ENCODE measurements at regions not wholly inside any gene's neighbourhood (a gene's known extent, or its start where the extent isn't known, plus 50 kb on each side); places are given as distances from the start of the nearest gene placed in this dataset.

- DNase-seq = no peak
Measured at GRCh38 chr13:62643007-62643483, 1227.4 kb upstream of the PCDH20 start.

- no peak for DNase-seq
Measured at GRCh38 chr13:62635161-62635560, 1219.5 kb upstream of the PCDH20 start.

GRCh38 chr13:62633448-62633847, 1217.8 kb upstream of the PCDH20 start:
- no peak for DNase-seq

DNA sequence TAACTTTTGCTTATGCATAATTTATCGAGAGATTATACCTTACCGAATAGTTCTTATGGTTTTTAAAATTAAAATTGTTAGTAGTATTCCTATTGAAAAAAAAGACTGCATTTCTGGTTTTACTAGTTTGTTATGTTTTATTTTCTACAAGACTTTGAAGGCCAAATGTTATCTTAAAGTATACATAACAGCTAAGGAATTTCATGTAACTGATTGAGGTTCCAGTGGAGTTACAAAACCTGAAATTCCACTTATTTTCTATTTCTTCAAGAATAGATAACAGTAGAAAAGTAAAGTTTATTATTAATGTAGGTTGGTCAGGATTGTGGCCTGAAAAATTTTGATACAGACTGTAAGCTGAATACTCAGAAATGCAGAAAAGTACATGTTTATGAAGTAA, 1216.0 kb upstream of the PCDH20 start:
- no peak for DNase-seq

- no peak for DNase-seq
Measured at GRCh38 chr13:62631124-62631523, 1215.5 kb upstream of the PCDH20 start.

- no peak for DNase-seq
Measured at GRCh38 chr13:62629618-62630017, 1214.0 kb upstream of the PCDH20 start.

DNA sequence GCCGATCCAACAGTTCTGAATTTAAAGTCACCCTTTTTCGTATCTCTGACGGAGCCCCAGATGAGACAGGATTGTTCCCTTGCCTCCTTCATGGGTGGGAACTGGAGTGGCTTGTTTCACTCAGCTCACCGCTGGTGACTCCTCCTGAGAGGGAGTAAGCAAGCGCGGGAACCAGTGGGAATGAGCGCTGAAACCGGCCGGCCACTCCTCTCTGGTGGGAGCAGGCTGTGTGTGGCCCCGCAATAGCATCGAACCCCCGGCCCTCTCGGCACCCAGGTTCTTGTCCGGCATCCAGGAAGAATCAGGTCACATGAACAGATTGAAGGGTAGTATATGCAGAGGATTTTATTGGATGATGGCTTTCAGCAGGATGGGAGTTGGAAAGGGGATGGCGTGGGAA, 1211.6 kb upstream of the PCDH20 start:
- DNase-seq = no peak

- peak in 1 of 2 experiments; percentile 5 for DNase-seq
Measured at GRCh38 chr13:62626771-62627170, 1211.1 kb upstream of the PCDH20 start.

DNA sequence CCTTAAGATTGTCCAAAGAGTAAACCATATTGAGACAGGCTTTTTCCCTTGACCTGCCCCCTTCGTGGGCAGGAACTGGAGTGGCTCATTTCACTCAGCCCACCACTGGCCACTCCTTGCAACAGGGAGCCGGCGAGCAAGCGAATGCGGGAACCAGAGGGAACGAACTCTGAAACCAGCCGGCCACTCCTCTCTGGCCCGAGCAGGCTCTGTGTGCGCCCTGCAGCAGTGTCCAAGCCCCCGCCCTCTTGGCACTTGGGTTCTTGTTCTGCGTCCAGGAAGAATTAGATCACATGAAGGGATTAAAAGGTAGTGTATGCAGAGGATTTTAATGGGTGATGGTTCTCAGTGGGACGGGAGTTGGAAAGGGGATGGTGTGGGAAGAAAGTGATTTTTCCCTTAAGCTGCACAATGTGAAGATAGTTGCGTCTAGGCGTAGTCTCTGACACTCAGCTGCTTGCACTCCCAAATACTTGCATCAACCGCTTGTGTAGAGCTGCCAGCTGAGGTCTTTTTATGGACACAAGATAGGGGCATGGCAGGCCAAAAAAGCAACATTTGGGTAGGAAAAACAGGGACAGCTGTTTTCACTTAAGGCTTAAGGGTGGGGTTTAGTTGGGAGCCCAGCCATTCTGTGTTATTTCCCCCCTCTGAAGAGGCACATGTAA, 1209.7 kb upstream of the PCDH20 start:
- no peak for DNase-seq

DNA sequence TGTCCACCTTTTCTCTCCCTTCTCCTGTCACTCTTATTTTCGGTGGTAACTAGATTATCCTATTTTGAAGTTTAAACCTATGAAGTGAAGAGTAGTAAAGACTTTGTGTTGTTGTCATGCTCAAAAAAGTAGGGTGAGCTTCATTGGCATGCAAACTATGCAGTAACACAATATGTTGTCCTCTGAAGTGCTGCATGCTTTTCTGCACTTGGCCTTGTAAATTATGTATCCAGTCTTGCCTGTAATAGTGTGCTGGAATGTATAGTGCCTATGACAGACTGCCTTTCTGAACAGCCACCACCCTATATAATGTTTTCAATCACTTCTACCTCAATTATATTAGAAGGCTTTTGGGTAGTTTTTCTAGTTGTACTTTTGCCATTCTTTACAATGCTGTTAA, 1198.2 kb upstream of the PCDH20 start:
- no peak for DNase-seq

- no peak for DNase-seq
Measured at GRCh38 chr13:62611343-62611742, 1195.7 kb upstream of the PCDH20 start.

DNA sequence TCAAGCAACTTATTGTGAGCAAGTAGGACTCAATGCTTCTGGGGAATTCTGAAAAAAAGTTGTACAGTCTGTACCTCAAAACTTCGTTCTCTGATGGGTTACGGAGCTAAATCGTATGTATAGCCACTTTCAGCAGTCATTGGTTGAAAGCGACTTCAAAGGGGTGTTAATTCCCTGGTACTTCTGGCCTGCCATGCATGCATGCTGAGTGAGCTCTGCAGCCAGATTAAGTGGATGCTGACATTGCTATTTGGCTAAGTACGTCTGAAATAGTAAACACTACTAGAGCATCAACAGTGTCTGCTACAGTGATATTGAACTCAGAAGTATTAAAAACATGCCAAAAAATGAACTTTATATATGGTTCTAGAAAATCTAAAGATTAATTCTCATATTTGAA, 1183.1 kb upstream of the PCDH20 start:
- no peak for DNase-seq

DNA sequence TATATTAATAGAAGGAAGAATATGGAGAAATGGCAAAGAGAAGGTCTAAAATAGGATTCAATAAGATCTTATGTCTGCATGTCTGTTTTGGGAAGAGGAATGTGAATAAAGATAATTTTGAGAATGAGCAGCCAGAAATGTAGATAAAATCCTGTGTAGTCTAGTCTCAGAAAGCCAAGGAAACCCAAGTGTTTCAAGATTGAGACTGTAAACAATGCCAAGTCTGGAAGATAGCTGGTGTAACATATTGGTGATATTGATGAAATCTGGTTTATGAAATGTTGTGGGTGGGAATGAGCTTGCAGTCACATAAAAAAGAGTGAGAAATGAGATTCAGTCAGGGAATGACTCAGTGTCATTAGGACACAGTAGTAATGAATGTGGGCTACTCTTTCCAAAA, 1180.3 kb upstream of the PCDH20 start:
- no peak for DNase-seq

GRCh38 chr13:62593804-62594203, 1178.2 kb upstream of the PCDH20 start:
- no peak for DNase-seq

DNA sequence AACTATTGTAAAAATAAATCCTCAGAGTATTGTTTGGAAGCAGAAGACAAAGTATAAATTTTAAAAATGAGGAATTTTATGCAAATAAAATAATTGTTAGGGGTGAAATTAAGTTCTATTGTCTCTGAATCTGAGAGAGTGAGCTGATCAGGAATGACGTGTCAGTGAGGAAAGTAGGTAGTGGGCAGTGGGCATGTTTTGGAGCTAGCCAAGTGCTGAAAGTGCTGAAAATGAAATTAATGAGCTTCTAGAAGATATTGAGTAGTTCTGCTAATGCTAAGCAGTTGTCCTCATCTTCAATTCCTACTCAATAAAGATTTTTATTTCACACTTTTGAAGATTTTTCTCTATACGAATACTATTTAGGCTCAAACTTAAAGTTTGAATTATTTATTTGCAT, 1167.8 kb upstream of the PCDH20 start:
- no peak for DNase-seq

DNA sequence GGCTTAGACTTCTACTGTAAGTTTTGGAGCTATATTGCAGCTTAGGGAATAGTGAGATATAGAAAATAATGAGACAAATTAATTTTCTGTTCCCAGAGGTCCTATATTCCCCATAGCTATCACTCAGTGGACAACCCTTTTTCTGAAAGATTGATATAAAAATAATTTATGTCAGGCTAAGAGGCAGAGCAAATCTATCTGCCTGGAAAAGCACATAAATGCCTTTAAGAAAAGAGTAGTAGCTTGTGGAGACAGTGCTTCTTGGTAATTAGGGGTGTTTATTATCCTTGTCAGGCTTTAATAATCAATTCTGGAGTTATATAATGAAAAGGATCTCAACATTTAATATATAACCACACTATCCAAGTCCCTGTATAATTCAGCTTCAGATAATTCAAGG, 1162.8 kb upstream of the PCDH20 start:
- no peak for DNase-seq

DNA sequence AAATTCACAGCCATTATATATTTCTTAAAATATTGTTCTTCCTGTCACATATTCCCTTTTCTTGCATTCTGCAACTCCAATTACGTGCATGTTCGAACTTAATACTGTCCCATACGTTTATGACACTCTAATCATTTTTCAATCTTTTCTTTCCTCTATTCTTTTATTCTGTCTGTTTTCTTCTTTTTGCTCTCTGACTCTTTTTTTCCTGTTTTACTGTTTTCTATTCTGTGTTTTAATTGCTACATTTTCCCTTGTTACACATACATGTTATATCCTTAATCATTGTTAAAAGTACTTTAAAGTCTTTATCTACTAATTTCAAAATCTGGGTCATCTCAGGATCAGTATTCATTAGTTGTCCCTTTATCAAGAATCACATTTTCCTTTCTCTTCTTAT, 1149.1 kb upstream of the PCDH20 start:
- no peak for DNase-seq

DNA sequence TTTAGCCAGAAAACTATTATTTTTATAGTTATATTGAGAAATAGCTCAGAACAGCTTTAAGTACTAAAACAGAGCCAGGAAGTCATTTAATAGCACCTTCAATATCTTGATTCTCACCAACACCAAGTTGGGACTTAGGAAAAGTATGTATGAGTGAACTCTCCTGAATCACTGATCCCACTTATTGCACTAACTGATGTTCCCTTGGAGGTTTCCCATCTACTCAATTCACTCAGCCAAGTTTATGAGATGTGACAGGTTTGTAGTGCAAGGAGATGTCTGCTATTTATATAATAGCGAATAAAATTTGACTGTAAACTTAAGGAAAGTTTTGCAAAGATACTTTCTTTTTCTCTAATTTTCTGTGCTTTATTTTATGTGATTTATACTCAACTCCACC, 1147.6 kb upstream of the PCDH20 start:
- no peak for DNase-seq

DNA sequence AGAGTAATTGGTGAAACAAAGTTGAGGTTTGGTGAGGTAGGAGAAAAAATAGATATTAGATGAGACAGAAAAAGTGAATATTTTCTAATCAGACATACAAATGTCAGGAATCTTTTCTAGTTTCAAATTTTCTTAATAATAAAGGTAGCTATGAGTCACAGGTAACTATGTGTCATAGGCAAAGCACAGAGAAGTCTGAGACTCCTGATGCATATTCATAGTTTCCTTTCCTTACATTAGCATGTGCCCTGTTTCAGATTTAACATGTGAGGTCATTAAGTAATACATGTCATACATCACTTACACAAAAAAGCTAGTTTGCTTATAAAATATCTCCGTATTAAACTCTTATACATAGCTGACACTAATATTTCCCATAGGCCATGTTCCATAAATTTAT, 1141.3 kb upstream of the PCDH20 start:
- no peak for DNase-seq

- peak in 1 of 2 experiments; percentile 12 for DNase-seq
Measured at GRCh38 chr13:62551588-62551987, 1135.9 kb upstream of the PCDH20 start.

- DNase-seq = no peak
Measured at GRCh38 chr13:62544928-62545327, 1129.3 kb upstream of the PCDH20 start.

GRCh38 chr13:62537593-62537992, 1121.9 kb upstream of the PCDH20 start:
- no peak for DNase-seq

GRCh38 chr13:62525652-62526051, 1110.0 kb upstream of the PCDH20 start:
- DNase-seq = no peak

DNA sequence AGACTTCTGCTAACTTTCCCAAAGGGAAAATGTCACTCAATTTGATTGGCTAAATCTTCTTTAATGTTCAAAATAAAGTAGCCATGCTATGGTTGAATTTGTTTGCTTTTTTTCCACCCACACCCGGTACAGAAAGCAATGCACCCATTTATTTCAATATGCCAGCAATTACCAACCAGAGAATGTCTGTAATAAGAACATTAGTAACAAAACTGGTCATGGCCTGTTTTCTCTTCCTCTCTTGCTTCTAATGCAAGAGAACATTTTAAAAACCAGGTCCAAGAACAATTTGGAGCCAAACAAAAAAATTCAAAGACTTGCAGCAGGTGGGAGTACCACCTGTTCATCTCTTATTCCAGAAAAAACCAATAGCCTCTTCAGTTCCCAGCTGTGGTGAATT, 1108.8 kb upstream of the PCDH20 start:
- DNase-seq = no peak

DNA sequence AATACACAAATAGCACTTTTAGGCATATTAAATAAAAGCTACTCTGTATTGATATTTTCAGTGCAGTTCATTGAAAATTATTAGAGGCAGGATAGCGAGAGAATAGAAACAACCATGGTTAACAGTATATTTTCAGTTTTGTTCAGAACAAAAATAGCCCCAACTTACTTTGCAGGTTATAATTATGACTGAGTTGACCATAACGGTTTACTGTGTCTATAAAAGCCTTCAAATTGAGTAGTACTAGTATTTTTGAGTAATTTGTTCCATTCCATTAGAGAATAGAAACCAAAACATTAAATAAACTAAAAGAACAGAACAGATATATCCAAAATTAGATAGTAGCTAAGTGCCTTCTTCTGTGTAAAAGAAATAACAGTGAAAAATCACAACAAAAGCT, 1108.4 kb upstream of the PCDH20 start:
- DNase-seq = no peak
